ENCODE measurements at regions not wholly inside any gene's neighbourhood (a gene's known extent, or its start where the extent isn't known, plus 50 kb on each side); places are given as distances from the start of the nearest gene placed in this dataset.

- in situ Hi-C loops (cut with HindIII; ENCODE audit: low sequenced_read_pairs) = no loop called here
Observed at GRCh38 chr15:95295896-95296625, 1034.4 kb upstream of the NR2F2 start.

- in situ Hi-C loops (cut with HindIII; ENCODE audit: low sequenced_read_pairs) = no loop called here
Observed at GRCh38 chr15:95296643-95297042, 1033.9 kb upstream of the NR2F2 start.

- in situ Hi-C loops (cut with HindIII; ENCODE audit: low sequenced_read_pairs) = no loop called here
Observed at GRCh38 chr15:95298729-95299128, 1031.8 kb upstream of the NR2F2 start.

GRCh38 chr15:95300958-95301357, 1029.5 kb upstream of the NR2F2 start:
- in situ Hi-C loops (cut with HindIII; ENCODE audit: low sequenced_read_pairs) = no loop called here

GRCh38 chr15:95302206-95302605, 1028.3 kb upstream of the NR2F2 start:
- in situ Hi-C loops (cut with HindIII; ENCODE audit: low sequenced_read_pairs) = no loop called here

- in situ Hi-C loops (cut with HindIII; ENCODE audit: low sequenced_read_pairs) = no loop called here
Observed at GRCh38 chr15:95302809-95303208, 1027.7 kb upstream of the NR2F2 start.

GRCh38 chr15:95303713-95304112, 1026.8 kb upstream of the NR2F2 start:
- in situ Hi-C loops (cut with HindIII; ENCODE audit: low sequenced_read_pairs) = no loop called here

GRCh38 chr15:95304151-95304946, 1026.2 kb upstream of the NR2F2 start:
- in situ Hi-C loops (cut with HindIII; ENCODE audit: low sequenced_read_pairs) = no loop called here

- in situ Hi-C loops (cut with HindIII; ENCODE audit: low sequenced_read_pairs) = no loop called here
Observed at GRCh38 chr15:95304947-95305400, 1025.5 kb upstream of the NR2F2 start.

GRCh38 chr15:95307115-95307514, 1023.4 kb upstream of the NR2F2 start:
- in situ Hi-C loops (cut with HindIII; ENCODE audit: low sequenced_read_pairs) = no loop called here

- in situ Hi-C loops (cut with HindIII; ENCODE audit: low sequenced_read_pairs) = no loop called here
Observed at GRCh38 chr15:95319242-95319641, 1011.3 kb upstream of the NR2F2 start.

- in situ Hi-C loops (cut with HindIII; ENCODE audit: low sequenced_read_pairs) = no loop called here
Observed at GRCh38 chr15:95323796-95324195, 1006.7 kb upstream of the NR2F2 start.

- in situ Hi-C loops (cut with HindIII; ENCODE audit: low sequenced_read_pairs) = no loop called here
Observed at GRCh38 chr15:95324656-95325055, 1005.8 kb upstream of the NR2F2 start.

- in situ Hi-C loops (cut with HindIII; ENCODE audit: low sequenced_read_pairs) = no loop called here
Observed at GRCh38 chr15:95325763-95326404, 1004.6 kb upstream of the NR2F2 start.

- in situ Hi-C loops (cut with HindIII; ENCODE audit: low sequenced_read_pairs) = no loop called here
Observed at GRCh38 chr15:95326431-95327182, 1003.9 kb upstream of the NR2F2 start.

- in situ Hi-C loops (cut with HindIII; ENCODE audit: low sequenced_read_pairs) = no loop called here
Observed at GRCh38 chr15:95327183-95327525, 1003.3 kb upstream of the NR2F2 start.

GRCh38 chr15:95327661-95328060, 1002.8 kb upstream of the NR2F2 start:
- in situ Hi-C loops (cut with HindIII; ENCODE audit: low sequenced_read_pairs) = no loop called here

GRCh38 chr15:95328559-95328958, 1001.9 kb upstream of the NR2F2 start:
- in situ Hi-C loops (cut with HindIII; ENCODE audit: low sequenced_read_pairs) = no loop called here

- in situ Hi-C loops (cut with HindIII; ENCODE audit: low sequenced_read_pairs) = no loop called here
Observed at GRCh38 chr15:95329362-95329761, 1001.1 kb upstream of the NR2F2 start.

- in situ Hi-C loops (cut with HindIII; ENCODE audit: low sequenced_read_pairs) = no loop called here
Observed at GRCh38 chr15:95341686-95342085, 988.8 kb upstream of the NR2F2 start.

GRCh38 chr15:95345867-95346266, 984.6 kb upstream of the NR2F2 start:
- in situ Hi-C loops (cut with HindIII; ENCODE audit: low sequenced_read_pairs) = no loop called here
